ENCODE measurements at regions not wholly inside any gene's neighbourhood (a gene's known extent, or its start where the extent isn't known, plus 50 kb on each side); places are given as distances from the start of the nearest gene placed in this dataset.

DNA sequence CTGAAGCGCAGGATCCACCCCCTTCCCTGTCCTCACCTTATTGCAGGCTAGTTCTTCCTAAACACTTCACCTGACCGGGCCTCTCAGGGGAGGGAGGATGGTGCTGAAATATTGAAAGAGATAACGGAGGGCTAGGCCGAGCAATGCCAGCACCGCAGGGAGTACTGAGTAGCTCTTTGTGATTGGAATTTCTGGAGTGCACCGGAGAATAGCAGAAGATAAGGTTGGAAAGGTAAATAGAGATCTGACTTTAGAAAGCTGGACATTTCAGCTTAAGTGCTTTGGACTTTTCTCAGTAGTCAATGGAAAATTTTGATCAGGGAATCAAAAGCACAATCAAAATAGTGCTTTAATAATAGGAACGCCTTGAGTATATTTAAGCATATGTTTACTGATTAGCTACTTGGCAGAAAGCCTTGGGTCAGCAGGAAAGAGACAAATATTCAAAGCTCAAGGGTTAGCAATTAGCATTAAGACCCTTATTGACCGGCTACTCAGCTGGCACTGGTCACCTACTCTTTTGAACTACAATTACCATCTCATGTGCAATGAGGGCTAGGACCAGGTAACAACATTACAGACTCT lies 142.9 kb upstream of the NDUFV2 start:
- TF ChIP-seq, protein P1, sequence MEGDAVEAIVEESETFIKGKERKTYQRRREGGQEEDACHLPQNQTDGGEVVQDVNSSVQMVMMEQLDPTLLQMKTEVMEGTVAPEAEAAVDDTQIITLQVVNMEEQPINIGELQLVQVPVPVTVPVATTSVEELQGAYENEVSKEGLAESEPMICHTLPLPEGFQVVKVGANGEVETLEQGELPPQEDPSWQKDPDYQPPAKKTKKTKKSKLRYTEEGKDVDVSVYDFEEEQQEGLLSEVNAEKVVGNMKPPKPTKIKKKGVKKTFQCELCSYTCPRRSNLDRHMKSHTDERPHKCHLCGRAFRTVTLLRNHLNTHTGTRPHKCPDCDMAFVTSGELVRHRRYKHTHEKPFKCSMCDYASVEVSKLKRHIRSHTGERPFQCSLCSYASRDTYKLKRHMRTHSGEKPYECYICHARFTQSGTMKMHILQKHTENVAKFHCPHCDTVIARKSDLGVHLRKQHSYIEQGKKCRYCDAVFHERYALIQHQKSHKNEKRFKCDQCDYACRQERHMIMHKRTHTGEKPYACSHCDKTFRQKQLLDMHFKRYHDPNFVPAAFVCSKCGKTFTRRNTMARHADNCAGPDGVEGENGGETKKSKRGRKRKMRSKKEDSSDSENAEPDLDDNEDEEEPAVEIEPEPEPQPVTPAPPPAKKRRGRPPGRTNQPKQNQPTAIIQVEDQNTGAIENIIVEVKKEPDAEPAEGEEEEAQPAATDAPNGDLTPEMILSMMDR (IDR thresholded peaks at IDR 0.05; ENCODE audit: low read depth, low read length) = no peak
- in situ Hi-C loops (cut with HindIII; ENCODE audit: low sequenced_read_pairs) = no loop called here
- no peak for DNase-seq (ENCODE audit: low read depth, low spot score)
- no peak overlapping the region for H3K4me3 ChIP-seq (ENCODE audit: low read depth, low read length)

DNA sequence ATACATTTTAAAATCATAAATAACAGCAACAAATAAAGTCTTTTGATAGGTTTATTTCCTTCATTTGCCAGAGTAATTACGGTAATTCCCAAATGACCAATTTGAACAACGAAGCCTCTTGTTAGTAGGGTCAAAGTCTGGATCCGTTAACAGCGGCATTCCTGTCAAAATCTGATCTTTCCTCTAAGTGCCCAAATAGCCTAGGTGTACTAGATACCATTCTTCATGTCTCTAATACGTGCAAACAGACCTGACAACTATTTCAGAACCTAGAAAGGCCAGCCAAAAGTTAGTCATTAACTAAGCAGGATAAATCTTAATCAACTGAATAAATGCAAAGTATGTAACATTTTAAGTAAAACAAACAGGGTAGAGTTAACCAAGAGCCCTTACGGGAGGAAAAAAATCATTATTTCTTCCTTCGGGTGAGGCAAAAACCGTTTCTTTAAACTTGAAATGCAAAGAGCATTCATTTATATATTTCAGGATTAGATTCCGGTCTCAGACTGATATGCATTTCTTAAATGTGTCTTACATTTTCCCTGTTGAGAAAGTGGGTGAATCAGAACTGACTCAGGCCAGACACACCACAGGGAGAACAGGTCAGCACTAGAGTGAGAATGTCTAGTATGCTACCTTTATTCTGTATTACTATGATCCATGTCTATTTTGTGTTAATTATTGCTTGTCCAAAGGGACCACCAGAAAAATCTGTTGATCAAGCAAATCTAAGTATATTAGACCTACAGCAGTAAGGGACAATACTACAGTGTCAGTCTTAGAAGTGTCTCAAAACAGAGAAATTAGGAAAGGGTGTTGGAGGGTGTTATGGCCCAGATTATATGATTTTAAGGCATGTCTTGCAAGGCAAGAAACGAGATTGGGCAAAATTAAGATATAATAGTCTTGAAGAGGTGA lies 141.5 kb upstream of the NDUFV2 start:
- in situ Hi-C loops (cut with HindIII; ENCODE audit: low sequenced_read_pairs) = no loop called here
- peak; percentile 81 for DNase-seq (ENCODE audit: low read depth, low spot score)
- H3K4me3 ChIP-seq (ENCODE audit: low read depth, low read length) = no peak overlapping the region

DNA sequence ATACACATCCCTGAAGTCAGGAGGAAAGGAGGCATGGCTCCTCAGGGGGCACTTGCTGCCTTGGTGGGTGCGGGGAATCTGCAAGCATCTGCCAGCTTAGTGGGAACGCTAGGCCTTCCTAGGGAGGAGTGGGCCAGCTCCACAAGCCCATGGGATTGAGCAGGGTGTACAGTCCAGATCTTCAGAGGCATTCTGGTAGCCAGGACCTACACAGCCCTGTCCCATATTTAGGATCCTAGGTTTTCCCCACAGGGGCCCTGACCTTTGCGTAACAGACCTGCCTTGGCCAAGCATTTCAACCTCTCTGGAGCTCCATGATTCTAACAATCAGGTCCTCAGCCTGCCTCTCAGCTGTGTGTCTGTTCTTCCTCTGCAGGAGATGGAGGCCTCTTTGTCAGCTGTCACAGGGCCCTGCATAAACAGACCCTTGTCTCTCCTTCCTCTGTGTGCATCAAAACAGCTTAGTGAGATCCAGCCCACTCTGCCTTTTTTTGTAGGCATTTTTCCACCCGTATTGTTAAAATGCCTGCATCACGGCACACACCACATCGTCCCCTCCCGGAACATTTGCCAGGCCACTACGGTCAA lies 140.2 kb upstream of the NDUFV2 start:
- in situ Hi-C loops (cut with HindIII; ENCODE audit: low sequenced_read_pairs) = no loop called here
- DNase-seq (ENCODE audit: low read depth, low spot score) = no peak
- TF ChIP-seq, protein P1 (IDR thresholded peaks at IDR 0.05; ENCODE audit: low read depth, low read length) = no peak

More for the DNA sequence above, 141.5 kb upstream of the NDUFV2 start:
- TF ChIP-seq, protein P1 (IDR thresholded peaks at IDR 0.05; ENCODE audit: low read depth, low read length) = no peak

DNA sequence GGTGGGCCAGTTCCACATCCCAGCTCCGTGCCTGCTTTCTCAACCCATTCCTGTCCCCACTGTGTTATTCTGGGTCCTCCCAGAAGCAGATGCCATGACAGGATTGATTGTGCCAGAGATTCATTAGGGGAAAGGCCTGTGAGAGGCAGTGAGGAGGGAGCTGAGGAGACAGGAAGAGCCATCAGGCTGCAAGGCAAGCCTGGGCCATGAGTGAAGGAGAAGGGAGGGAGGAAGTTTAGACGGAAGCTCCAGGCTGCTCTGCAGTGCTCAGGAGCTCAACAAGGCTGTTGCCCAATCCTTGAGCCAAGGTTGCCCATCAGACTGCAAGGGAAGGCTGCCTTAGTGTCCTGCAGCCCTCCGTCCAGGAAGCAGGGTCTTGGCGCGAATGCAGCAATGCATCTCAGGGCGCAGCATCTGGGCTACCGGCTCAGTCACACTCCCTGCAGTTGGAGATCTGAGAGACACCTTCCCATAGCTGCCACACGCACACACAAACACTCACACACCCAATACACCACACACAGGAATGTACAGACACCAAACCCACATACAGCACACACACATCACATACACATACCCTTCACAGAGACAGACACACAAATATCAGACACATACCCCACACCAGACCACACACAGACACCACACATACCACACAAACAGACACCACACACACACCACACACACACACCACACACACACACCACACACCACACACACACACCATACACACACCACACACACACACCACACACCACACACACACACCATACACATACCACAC lies 139.5 kb upstream of the NDUFV2 start:
- no peak overlapping the region for H3K4me3 ChIP-seq (ENCODE audit: low read depth, low read length)
- DNase-seq (ENCODE audit: low read depth, low spot score) = no peak
- in situ Hi-C loops (cut with HindIII; ENCODE audit: low sequenced_read_pairs) = no loop called here
- TF ChIP-seq, protein P1 (IDR thresholded peaks at IDR 0.05; ENCODE audit: low read depth, low read length) = no peak

More for the DNA sequence above, 140.2 kb upstream of the NDUFV2 start:
- no peak overlapping the region for H3K4me3 ChIP-seq (ENCODE audit: low read depth, low read length)

DNA sequence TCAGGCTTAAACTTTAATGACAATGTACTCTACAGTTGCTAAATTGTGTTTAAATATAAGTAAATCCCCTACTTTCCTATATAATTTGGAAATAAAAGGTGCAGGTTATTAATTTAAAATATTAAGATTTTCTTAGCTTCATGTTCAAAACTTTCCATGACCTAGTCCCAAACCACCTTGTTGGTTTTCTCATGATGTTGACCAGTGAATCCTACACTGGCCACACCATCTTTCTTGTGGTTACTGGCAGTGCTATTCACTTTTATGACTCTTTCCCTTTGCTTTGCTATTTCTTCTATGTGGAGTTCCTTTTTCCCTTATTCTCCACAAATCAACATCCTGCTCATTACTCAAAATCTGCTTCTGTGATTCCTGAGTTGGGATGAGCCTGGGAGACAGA lies 138.6 kb upstream of the NDUFV2 start:
- H3K4me3 ChIP-seq (ENCODE audit: low read depth, low read length) = no peak overlapping the region
- TF ChIP-seq, protein P1 (IDR thresholded peaks at IDR 0.05; ENCODE audit: low read depth, low read length) = no peak
- in situ Hi-C loops (cut with HindIII; ENCODE audit: low sequenced_read_pairs) = no loop called here

DNA sequence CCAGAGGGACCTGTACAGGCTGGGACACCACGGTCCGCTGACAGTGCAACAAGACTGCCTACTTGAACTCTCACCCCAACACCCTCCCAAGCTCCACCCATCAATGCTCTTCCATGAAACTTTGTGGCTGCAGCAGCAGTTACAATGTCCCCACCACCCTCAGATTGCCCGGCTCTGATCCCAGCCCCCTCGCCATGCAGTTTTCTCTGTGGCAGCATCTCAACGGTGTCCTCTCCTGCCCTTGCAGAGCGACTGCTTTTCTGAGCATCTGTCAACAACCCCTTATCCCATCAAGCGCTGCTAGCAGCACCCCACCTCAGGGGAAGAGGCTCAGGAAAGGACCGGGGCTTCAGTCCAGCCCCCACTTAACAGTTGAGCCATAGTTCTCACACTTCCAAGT lies 137.1 kb upstream of the NDUFV2 start:
- in situ Hi-C loops (cut with HindIII; ENCODE audit: low sequenced_read_pairs) = no loop called here
- no peak for DNase-seq (ENCODE audit: low read depth, low spot score)
- TF ChIP-seq, protein P1 (IDR thresholded peaks at IDR 0.05; ENCODE audit: low read depth, low read length) = no peak
- H3K4me3 ChIP-seq (ENCODE audit: low read depth, low read length) = no peak overlapping the region

More for the DNA sequence above, 138.6 kb upstream of the NDUFV2 start:
- DNase-seq (ENCODE audit: low read depth, low spot score) = peak; percentile 37
